NCI-H226 (cell line): ENCODE measurements at regions not wholly inside any gene's neighbourhood (a gene's known extent, or its start where the extent isn't known, plus 50 kb on each side); places are given as distances from the start of the nearest gene placed in this dataset.
A peak's percentile ranks its signal among the peaks of the same experiment; 100 is the strongest.
"Not testable (repeated sequence)": the region's sequence is repeated elsewhere in the genome, so short reads cannot be mapped to it uniquely, and the experiment has no call there.

Experiments
- DNase-seq: peaks from one replicate; pipeline ENCODE4 v3.0.0-alpha.2; 2015

DNA sequence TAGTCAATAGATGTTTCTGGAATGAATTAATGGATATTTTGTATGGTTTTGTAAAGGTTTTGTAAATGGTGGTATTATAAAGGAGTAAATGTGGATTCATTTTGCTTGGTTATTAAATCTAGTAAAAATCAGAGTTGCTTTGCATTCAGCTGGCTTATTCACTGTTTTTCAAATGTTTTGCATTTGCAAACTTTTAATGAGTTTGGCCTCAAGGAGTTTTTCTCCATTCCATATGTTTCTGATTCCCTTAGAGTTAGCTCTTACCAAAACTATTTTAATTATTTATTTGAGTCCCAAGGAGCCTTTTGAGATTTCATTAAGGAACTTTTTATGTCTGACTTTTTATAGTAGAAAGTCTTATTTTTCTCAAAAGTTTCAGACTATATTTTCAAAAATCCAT lies 992.2 kb downstream of the DIPK2A start:
- DNase-seq = no peak

DNA sequence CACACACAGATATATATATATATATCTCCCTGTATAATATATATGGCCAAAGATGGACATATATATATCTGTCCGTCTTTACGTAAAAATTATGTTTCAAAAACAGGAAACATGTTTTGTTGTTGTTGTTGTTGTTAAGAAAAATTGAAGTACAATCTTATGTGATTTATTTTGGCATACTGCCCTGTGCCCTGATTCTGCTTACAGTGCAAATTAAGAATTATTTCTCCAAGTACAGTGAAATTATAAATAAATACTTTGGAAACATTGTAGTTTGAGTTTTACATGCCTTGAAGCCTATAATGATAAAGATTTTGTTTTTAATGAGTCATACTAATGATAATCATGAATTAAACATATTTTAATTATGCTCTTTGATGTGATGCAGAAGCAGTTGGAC lies 994.9 kb downstream of the DIPK2A start:
- no peak for DNase-seq

DNA sequence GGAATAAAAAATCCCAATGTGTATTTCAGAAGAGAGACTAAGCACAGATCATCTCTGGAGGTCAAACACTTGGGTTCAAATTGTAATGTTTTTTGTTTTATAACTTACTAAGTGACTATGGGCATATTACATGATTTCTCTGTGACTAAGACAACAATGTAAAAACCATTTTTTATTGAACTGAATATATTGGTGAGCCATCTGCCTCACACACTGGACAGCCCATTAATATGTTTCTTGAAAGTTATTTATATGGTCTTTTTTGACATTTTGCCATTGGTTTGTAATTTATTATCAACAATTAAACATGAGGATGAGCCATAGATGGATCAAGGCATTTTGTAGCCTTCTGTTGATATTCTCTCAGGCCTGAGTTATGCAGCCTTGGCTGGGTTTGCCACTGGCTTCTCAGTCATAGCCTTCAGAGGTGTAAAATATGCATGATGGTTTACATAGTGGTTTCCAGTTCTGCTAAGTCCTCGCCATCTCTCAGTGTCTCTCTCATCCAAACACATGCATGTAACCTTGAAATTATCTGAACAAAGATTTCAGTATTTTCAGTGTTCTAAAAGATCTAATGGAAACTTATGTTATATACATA lies 997.2 kb downstream of the DIPK2A start:
- no peak for DNase-seq

DNA sequence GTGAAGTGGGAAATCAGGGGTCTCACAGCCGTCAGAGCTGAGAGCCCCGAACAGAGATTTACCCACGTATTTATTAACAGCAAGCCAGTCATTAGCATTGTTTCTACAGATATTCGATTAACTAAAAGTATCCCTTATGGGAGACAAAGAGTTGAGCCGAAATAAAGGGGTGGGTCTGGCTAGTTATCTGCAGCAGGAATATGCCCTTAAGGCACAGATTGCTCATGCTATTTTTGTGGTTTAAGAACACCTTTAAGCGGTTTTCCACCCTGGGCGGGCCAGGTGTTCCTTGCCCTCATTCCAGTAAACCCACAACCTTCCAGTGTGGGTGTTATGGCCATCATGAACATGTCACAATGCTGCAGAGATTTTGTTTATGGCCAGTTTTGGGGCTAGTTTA lies 1012.9 kb downstream of the DIPK2A start:
- not testable (repeated sequence) for DNase-seq

DNA sequence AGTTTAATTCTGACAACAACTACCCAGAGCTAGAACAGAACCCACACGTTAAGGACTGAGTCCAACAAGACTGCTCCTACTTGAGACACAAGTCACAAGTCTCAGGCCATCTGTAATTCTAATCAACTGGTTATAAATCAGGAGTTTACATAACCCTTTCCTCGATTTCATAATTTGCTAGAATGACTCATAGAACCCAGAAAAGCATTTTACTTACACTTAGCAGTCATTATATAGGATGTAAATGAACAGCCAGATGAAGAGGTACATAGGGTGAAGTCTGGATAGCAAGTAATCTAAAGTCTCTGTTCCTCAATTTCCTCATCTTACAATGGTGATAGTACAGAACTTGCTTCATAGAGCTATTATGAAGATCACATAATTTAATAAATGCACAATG lies 1018.2 kb downstream of the DIPK2A start:
- DNase-seq = peak; percentile 12

DNA sequence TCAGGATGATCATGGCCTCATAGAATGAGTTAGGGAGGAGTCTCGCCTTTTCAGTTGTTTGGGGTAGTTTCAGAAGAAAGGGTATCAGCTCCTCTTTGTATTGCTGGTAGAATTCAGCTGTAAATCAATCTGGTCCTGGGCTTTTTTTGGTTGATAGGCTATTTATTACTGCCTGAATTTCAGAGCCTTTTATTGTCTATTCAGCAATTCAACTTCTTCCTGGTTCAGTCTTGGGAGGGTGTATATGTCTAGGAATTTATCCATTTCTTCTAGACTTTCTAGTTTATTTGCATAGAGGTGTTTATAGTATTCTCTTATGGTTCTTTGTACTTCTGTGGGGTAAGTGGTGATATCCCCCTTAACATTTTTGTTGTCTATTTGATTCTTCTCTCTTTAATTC lies 1024.2 kb downstream of the DIPK2A start:
- no peak for DNase-seq

DNA sequence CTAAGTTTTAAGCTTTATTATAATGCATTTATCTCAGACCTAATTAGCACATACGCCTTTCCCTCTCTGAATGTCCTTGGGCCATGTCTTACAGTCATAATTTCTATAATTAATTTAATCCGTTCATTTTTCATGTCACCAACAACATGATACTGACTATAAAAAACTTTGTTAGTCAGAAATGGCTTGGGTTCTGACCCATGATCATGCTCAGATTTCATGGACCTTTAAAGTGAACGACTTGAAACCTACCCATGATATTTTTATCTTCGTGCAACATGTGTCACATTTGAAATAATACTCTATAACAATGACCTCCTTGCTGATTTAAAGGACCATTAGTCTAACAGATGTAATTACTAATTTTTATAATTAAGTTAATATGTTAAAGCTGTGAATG lies 1033.8 kb downstream of the DIPK2A start:
- no peak for DNase-seq

DNA sequence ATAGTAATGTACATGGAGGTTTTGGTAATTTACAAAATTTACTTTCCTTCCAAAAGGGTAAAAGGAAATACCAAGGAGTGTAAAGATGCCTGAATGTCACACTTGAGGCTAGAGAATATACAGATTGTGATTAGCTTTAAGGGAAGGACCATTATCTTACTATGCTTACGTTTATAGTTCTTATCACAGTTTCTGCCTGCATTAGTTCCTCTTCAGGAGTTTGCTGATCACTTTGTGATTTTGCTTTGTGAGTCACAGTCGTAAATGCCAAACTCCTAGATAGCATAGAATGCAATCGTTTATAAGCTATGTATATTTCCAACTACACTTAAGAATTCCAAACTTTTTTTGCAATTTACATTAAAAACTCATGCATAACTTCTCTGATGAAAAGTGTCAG lies 1034.6 kb downstream of the DIPK2A start:
- peak; percentile 55 for DNase-seq

DNA sequence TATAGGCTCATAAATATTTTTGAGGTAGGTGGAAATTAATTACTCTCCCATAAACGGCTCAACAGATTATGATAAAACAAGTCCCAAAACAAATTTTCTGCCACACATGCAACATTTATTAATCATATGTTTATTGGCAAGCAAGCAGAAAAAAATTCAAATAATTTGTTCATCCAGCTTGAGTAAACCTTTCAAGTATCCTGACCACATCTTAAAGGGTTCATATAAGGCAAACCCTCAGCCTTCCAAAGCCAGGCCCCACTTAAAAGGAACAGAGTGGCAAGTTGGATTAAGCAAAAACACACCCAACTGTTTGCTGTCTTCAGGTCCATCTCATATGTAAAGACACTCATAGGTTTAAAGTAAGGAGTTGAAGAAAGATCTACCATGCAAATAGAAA lies 1042.3 kb downstream of the DIPK2A start:
- DNase-seq = no peak

DNA sequence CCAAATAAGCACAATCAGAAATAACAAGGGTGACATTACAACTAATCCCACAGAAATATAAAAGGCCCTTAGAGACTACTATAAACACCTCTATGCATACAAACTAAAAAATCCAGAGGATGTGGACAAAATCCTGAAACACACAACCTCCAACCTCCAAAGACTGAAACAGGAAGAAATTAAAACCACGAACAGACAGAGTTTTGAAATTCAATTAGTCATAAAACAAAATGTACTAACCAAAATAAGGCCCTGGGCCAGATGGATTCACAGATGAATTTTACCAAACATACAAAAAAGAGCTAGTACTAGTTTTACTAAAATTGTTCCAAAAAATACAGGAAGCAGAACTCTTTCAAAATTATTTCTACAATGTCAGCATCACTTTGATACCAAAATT lies 1043.6 kb downstream of the DIPK2A start:
- DNase-seq = peak; percentile 3

DNA sequence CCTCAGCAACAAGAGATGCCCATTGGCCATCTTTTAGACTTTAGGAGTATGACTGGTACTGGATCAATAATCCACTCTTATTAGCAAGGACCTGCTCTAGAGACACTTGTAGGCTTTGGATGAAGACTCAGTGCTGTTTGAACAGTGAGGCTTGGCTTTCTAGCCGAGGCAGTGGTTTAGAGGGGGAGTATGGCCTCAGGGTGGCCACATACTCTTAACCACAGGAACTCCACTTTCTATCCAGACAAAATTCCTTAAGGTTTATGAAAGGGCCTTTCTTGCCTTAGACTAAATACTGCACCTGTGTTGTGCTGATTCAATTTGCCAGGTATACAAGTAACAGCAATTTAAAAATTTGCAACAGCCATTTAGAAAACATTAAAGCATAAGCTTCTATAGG lies 1046.3 kb downstream of the DIPK2A start:
- DNase-seq = peak; percentile 75

DNA sequence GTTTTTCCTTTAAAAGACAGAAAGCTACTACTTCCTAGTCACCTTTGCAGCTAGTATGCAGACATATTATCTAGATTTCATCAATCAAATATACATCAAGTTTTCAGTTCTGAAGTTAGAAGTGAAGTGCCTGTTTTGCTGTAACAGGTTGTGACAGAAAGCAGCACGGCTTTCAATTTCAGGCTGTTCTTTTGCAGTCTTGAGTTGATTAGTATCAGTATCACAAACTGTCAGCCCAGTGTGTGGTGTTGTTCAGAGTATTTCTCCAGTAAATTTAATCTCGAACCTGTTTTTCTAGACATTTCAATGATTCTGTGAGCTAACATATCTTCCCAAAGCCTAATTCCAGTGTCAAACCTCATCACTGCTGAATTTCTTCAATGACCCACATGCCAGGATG lies 1050.8 kb downstream of the DIPK2A start:
- DNase-seq = no peak

DNA sequence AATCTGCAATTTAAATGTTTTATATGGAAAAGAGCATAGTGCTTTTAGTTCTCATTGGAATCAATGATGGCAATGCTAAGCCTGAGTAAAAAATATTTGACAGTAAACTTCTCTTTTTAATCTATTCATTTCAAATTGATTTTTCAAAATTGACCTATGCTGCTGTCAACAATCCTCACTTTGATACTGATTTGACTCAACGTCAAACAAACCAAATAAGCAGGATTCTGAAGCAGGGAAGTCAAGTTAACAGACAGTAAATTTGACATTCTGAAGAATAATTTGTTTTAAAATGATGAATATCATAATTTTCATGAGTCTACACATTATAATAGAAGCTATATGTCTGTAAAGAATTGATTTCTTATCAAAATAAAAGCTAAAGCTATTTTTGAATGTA lies 1053.1 kb downstream of the DIPK2A start:
- no peak for DNase-seq

DNA sequence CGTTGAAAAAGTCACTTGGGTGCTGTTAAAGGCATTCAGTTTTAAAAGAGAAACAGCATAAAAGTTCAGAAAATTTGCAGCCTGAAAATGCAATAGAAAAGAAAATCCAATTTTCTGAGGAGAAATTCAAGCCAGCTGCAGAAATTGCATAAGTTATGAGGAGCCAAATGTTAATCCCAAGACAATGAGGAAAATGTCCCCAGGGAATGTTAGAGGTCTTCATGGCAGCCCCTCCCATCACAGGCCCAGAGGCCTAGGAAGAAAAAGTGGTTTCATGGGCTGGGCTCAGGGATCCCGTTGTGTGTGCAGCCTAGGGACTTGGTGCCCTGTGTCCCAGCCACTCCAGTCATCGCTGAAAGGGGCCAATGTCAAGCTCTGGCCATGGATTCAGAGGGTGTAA lies 1055.6 kb downstream of the DIPK2A start:
- DNase-seq = not testable (repeated sequence)

DNA sequence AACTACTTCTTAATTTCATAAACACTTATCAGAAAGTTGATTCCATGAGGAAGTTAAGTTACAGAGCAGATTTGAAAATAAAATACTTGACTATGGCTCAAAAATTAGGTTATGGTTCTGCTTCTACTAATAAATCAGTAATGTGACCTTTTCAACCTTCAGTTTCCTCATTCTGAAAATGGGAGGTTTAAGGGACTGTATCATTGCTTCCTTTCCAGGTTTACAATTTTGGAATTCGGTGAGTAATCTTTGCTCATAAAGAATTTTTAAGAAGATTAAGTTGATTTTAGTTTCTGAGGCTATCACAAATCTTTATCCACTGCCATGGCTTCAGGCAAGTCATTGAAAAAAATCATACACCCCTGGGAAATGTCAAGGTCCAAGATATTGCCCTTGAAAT lies 1061.2 kb downstream of the DIPK2A start:
- peak; percentile 31 for DNase-seq

DNA sequence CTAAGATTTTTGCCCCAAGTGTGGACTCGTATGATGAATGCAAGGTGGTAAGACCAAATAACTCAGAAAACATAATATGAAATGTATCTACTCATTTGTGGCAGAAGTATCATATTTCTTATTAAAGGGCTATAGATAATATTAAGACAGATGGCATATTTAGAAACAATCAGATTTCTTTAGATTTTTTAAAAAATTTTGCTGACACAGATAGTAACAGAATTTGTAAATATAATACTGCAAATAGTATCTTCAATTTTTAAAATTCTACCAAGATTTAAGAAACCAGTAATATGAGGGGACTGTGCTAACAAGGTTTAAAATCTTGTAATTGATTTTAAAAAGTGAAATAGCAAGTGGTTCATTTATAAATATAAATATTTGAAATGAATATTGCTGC lies 1064.1 kb downstream of the DIPK2A start:
- no peak for DNase-seq

DNA sequence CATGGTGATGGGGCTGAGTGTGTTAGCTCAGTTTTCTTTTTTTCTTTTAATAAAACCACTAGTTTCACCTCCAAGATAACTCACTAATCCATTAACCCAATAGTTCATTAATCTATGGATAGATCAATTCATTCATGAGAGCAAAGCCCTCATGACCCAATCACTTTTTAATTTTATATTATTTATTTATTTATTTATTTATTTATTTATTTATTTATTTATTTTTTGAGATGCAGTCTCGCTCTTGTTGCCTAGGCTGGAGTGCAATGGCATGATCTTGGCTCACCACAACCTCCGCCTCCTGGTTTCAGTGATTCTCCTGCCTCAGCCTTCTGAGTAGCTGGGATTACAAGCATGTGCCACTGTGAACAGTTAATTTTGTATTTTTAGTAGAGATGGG lies 1082.4 kb downstream of the DIPK2A start:
- not testable (repeated sequence) for DNase-seq

DNA sequence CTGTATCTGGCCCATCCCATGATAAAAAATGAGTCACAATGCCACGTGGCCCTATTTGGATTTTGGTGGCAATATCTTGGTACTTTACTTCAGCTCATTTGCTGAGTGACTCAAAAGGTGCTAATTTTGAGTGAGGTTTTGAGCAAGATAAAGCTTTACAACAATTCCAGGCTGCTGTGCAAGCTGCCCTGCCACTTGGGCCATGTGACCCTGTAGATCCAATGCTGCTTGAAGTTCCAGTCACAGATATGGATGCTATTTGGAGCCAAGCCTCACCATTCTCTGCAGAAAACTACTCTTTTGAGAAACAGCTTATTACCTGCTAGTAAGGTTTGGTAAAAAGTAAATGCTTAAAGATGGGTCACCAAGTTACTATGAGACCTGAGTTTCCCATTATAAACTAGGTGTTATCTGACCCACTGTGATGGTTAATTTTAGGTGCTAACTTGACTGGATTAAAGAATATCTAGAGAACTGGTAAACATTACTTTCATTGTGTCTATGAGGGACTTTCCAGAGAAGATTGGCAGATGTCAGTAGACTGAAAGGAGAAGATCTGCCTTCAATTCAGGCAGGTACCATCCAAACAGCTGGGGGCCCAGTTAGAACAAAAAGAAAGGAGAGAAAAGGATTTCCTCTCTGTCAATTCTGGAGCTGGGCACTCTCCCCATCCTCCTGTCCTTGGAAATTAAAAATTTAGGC lies 1083.9 kb downstream of the DIPK2A start:
- no peak for DNase-seq

DNA sequence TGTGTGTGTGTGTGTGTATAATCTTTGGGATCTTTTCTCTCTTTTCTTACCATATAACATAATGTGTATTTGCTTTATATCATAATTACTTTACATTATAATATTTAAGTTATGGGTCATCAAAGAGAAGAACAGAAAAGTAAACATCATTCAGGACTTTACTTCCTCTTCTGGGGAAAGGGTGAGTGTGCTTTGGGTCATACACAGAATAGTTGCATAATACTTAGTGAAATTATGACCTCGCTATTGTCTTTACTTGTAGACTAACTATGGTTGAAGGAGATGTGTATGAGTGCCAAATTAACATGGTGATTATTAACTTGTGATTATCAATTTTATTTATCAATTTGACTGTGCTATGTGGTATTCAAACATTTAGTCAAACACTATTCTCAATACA lies 1086.9 kb downstream of the DIPK2A start:
- DNase-seq = no peak

DNA sequence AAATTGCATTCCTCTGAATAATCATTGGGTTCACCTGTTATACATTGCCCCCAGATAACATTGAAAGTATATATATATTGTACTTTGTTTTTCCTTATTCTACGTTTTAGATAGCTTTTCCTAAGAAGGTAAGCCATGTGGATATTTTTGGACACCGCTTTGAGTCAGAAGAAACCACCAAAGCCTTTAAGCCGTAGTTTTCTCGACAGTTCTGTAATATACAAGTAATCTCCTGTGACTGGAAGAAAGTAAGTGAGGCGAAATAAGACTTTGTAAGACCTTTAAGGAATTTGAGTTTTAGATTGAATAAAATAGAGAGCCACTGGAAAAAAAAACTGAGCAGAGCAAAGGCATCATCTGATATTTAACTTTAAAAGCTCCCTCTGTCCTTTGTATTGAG lies 1092.0 kb downstream of the DIPK2A start:
- DNase-seq = no peak

DNA sequence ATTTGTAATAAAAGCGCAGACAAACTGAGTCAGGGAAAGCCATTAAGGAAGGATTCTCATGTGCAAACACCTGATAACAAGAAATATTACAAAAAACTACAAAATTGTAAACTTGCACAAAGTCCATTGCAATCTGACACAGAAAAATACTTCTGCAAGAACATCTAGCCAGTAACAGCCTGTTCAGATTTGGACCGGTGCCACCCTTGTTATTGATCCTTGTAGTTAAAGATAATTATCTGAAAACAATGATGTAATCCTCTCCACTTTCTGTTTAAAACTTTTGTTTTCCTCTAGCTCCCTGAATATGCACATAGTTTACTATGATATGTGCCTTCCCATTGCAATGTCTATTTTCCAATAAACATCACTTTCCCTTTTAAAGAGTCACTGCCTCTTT lies 1090.2 kb downstream of the PLOD2 start:
- no peak for DNase-seq

DNA sequence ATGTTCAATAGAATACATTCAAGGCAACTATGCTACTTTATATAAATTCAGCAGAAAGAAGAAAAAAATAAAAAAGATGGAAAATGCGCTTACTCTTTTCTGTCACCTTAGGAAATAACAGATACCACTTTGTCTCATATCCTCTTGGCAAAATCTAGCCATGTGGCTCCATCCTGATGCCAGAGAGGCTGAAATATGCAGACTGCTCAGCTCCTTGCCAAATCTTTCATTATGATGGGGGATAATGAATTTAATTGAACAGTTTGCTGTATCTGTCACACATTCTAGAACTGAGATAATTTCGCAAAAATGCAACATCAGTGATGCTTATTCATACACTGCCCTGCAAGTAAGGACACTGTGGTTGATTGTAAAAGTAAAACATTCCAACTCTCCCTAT lies 1081.5 kb downstream of the PLOD2 start:
- DNase-seq = no peak

DNA sequence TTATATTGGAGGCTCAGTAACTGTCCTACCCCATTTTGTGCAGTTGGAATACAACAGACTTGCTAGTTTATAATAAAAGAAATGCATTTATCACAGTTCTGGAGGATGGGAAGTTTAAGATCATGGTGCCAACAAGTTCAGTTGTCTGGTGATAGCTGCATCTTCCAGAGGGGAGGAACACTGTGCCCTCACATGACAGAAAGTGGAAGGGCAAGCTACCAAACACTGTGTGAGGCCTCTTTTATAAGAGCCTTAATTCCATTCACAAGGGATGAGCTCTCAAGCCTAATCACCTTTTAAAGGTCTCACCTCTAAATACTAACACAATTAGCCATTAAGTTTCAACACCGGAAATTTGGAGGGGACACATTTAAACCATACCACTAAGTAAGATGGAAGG lies 1073.9 kb downstream of the PLOD2 start:
- no peak for DNase-seq

DNA sequence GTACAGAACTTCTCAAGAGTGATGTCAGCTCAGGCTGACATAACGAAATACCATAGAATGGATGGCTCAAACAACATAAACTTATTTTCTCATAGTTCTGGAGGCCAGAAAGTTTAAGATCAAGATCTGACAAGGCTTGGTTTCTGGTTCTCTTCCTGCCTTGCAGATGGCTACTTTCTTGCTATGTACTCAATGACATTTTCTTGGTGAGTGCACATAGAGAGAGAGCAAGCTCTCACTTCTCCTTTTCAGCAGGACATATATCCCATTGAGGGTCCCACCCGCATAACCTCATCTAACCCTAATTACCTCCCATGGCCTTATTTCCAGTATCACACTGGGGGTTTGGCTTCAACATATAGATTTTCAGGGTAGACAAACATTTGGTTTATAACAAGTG lies 1072.1 kb downstream of the PLOD2 start:
- DNase-seq = no peak

DNA sequence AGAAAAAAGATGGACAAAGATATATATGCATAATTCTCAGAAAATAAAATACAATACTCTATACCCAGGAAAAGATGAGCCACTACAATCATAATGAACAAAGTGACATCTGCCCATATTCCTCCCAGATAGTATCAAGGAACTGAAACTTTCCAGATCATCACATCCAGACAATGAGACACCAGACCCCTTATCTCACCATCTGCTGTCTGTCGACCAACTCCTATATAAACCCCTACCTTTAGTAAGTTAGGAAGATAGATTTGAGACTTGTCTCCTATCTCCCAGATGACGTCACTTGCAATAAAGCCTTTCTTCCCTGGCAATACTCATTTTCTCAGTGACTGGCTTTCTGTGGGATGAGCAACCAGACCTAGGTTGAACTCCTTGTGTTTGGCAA lies 1071.6 kb downstream of the PLOD2 start:
- no peak for DNase-seq
